Hepatocyte (in vitro differentiated cells): ENCODE measurements at regions not wholly inside any gene's neighbourhood (a gene's known extent, or its start where the extent isn't known, plus 50 kb on each side); places are given as distances from the start of the nearest gene placed in this dataset.

Experiments
- DNase-seq: peaks from one replicate; pipeline ENCODE4 v3.0.0-alpha.2; 2016; ENCODE audit warnings: low spot score
- H2AFZ ChIP-seq: fragments of 200-600 bp; sonication (generic); 2 replicates; pipeline ENCODE4 v1.6.0; 2016; ENCODE audit warnings: antibody characterized with exemption, mild to moderate bottlenecking
- H3K27ac ChIP-seq: fragments of 200-600 bp; sonication (generic); 2 replicates; pipeline ENCODE4 v1.5.1; 2016; ENCODE audit warnings: mild to moderate bottlenecking
- H3K27me3 ChIP-seq: fragments of 200-600 bp; sonication (generic); 2 replicates; pipeline ENCODE4 v1.6.1; 2016
- H3K36me3 ChIP-seq: fragments of 200-600 bp; sonication (generic); replicated peaks from 2 replicates; pipeline ENCODE4 v1.5.1; 2016; ENCODE audit warnings: low read depth; ENCODE audit not compliant: insufficient read depth
- H3K4me1 ChIP-seq: fragments of 200-600 bp; sonication (generic); 2 replicates; pipeline ENCODE4 v1.5.1; 2016; ENCODE audit warnings: mild to moderate bottlenecking, moderate library complexity; ENCODE audit not compliant: insufficient read depth
- H3K4me2 ChIP-seq: fragments of 200-600 bp; sonication (generic); 2 replicates; pipeline ENCODE4 v1.6.0; 2016
- H3K4me3 ChIP-seq: fragments of 200-600 bp; sonication (generic); 2 replicates; pipeline ENCODE4 v1.5.1; 2016; ENCODE audit warnings: mild to moderate bottlenecking
- H3K79me2 ChIP-seq: fragments of 200-600 bp; sonication (generic); 2 replicates; pipeline ENCODE4 v1.6.0; 2017; ENCODE audit warnings: mild to moderate bottlenecking
- H3K9me2 ChIP-seq: fragments of 200-600 bp; sonication (generic); replicated peaks from 2 replicates; pipeline ENCODE4 v1.6.0; 2017; ENCODE audit warnings: mild to moderate bottlenecking; ENCODE audit not compliant: insufficient read depth
- H3K9me3 ChIP-seq: fragments of 200-600 bp; sonication (generic); 2 replicates; pipeline ENCODE4 v1.5.1; 2016; ENCODE audit warnings: low read depth, mild to moderate bottlenecking
- H4K20me1 ChIP-seq: fragments of 200-600 bp; sonication (generic); 2 replicates; pipeline ENCODE4 v1.6.0; 2016; ENCODE audit warnings: mild to moderate bottlenecking; ENCODE audit not compliant: insufficient read depth, poor library complexity, severe bottlenecking
- CTCF ChIP-seq: fragments of 200-600 bp; sonication (generic); IDR thresholded peaks from 2 replicates; pipeline ENCODE4 v1.5.1; 2016; ENCODE audit warnings: antibody characterized with exemption, mild to moderate bottlenecking; ENCODE audit not compliant: poor library complexity
- EZH2 ChIP-seq: fragments of 200-600 bp; sonication (generic); IDR thresholded peaks from 2 replicates; pipeline ENCODE4 v1.6.1; 2016; ENCODE audit warnings: antibody characterized with exemption, mild to moderate bottlenecking, borderline replicate concordance
- EZH2phosphoT487 ChIP-seq: fragments of 200-600 bp; sonication (generic); IDR thresholded peaks from one replicate; pipeline ENCODE4 v1.6.1; 2018; ENCODE audit warnings: antibody characterized with exemption, mild to moderate bottlenecking, low read depth, moderate library complexity; ENCODE audit not compliant: unreplicated experiment, severe bottlenecking
- WGBS: methylation state at CpG from one replicate; pipeline ENCODE4 v1.1.6; 2016; ENCODE audit warnings: low lambda C conversion rate; ENCODE audit errors: missing lambda C conversion rate; 5-methylcytosine and 5-hydroxymethylcytosine counted together

- 65% methylated on average over 1 of the region's 1 CpG for WGBS
- no peaks in the 10 kb centered on the region for H3K9me3 ChIP-seq
- TF ChIP-seq CTCF (no peak), EZH2phosphoT487 (no peak), EZH2 (no peak)
- H3K27me3 ChIP-seq = no peaks in the 10 kb centered on the region
- no peak overlapping the region for H3K27ac ChIP-seq
- H3K4me1 ChIP-seq = no peaks in the 10 kb centered on the region
- no peaks in the 10 kb centered on the region for H3K36me3 ChIP-seq
- no peak overlapping the region for H3K4me3 ChIP-seq
- H2AFZ ChIP-seq = no peak overlapping the region
- no peak for DNase-seq
- H3K79me2 ChIP-seq = no peaks in the 10 kb centered on the region
- no peaks in the 10 kb centered on the region for H4K20me1 ChIP-seq
- no peak overlapping the region for H3K4me2 ChIP-seq
- no peaks in the 10 kb centered on the region for H3K9me2 ChIP-seq
Measured at GRCh38 chr3:26558257-26558656, 64.3 kb upstream of the LRRC3B start.

GRCh38 chr3:26559227-26559626 lies 63.3 kb upstream of the LRRC3B start:
- WGBS = 55% methylated on average over 3 of the region's 3 CpGs

DNA sequence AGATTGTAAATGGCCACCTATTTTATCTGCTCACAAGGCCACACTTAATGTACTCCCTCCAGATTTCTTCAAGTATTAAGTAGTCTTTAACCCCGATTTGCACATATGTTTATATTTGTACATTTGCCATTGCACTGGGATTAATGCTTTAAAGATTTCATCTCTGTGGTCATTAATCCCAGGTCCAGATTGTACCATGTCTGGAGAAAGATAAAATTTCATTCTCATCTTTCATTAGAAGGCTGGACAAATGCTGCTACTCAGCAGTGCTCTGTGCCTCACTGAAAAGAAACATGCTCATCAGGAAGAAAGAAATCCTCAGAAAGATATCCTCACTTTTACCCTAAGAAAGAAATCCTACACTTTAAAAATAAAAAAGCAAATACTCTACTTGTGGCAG lies 62.5 kb upstream of the LRRC3B start:
- TF ChIP-seq EZH2phosphoT487 (no peak), EZH2 (no peak), CTCF (no peak)
- DNase-seq = no peak
- H3K27ac ChIP-seq = no peak overlapping the region

More at GRCh38 chr3:26559227-26559626, 63.3 kb upstream of the LRRC3B start:
- H4K20me1 ChIP-seq = no peaks in the 10 kb centered on the region
- H2AFZ ChIP-seq = no peak overlapping the region
- no peaks in the 10 kb centered on the region for H3K9me3 ChIP-seq
- H3K79me2 ChIP-seq = no peaks in the 10 kb centered on the region
- H3K27me3 ChIP-seq = no peaks in the 10 kb centered on the region
- H3K36me3 ChIP-seq = no peaks in the 10 kb centered on the region
- H3K4me2 ChIP-seq = no peak overlapping the region
- no peak overlapping the region for H3K4me3 ChIP-seq
- H3K27ac ChIP-seq = no peak overlapping the region
- no peaks in the 10 kb centered on the region for H3K9me2 ChIP-seq
- TF ChIP-seq EZH2 = no peak
- no peak for TF ChIP-seq EZH2phosphoT487
- no peak for TF ChIP-seq CTCF
- no peaks in the 10 kb centered on the region for H3K4me1 ChIP-seq
- peak; percentile 6 for DNase-seq

More for the DNA sequence above, 62.5 kb upstream of the LRRC3B start:
- Histone ChIP-seq H3K4me1 (no peaks in the 10 kb centered on the region), H2AFZ (no peak overlapping the region), H3K4me2 (no peak overlapping the region), H4K20me1 (no peaks in the 10 kb centered on the region), H3K27me3 (no peaks in the 10 kb centered on the region), H3K79me2 (no peaks in the 10 kb centered on the region), H3K4me3 (no peak overlapping the region), H3K9me3 (no peaks in the 10 kb centered on the region), H3K36me3 (no peaks in the 10 kb centered on the region), H3K9me2 (no peaks in the 10 kb centered on the region)
- WGBS = 44% methylated on average over 1 of the region's 1 CpG
